D341Med (cell line): ENCODE measurements at regions not wholly inside any gene's neighbourhood (a gene's known extent, or its start where the extent isn't known, plus 50 kb on each side); places are given as distances from the start of the nearest gene placed in this dataset.

Experiments
- DNase-seq: peaks from one replicate; pipeline ENCODE4 v3.0.0; 2012; ENCODE audit warnings: low spot score

GRCh38 chr6:156647991-156648390 lies 129.2 kb upstream of the ARID1B start:
- no peak for DNase-seq

GRCh38 chr6:156647140-156647784 lies 129.9 kb upstream of the ARID1B start:
- DNase-seq = no peak

DNA sequence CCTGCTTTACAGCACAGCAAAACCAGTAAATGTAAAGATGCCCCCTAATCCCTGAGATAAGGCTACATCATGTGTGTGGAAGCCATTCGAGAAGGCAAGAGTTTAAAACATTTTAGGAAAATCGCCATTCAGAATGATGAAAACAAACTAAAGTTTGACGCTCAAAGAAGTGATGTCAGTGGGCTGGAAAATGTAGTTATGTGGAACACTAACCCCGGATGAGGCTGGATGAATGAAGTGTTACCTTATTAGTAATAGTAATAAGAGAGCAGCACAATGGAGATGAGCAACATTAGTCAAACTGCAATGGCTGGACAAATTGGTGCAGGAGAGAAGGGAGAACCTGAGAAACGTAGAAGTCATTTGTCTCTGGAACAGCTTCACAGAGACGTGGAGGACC lies 130.7 kb upstream of the ARID1B start:
- no peak for DNase-seq

GRCh38 chr6:156645097-156645496 lies 132.1 kb upstream of the ARID1B start:
- no peak for DNase-seq

DNA sequence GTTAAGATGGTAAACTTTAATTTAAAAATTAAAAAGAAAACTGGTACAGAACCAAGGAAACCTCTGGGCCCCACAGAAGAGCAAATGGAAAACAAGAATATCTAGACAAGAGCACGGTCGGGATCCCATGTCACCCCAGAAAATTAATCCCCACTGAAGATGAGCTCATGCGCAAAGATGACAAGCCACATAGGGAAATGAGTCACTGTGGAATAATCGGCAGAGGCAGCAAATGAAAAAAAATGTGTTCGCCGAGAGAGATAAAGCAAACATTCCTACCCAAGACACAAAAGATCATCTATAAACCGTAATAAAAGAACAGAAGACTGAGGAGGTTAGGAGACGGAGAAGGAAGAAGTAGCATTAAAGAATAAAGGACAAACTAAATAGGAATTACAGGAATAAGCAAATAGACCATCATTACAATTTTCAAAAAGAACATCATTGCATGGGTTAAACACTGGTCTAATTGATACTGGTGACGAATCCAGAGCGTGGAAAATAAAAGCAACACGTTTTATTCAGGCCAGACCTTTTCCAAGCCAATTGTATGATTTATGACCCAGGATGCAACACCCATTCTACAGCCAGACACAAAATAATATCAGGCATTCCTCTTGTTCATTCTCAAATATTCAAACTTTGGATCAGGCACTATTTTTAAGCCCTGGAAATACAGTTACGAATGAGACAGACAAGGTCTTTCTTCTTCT lies 138.0 kb upstream of the ARID1B start:
- no peak for DNase-seq

DNA sequence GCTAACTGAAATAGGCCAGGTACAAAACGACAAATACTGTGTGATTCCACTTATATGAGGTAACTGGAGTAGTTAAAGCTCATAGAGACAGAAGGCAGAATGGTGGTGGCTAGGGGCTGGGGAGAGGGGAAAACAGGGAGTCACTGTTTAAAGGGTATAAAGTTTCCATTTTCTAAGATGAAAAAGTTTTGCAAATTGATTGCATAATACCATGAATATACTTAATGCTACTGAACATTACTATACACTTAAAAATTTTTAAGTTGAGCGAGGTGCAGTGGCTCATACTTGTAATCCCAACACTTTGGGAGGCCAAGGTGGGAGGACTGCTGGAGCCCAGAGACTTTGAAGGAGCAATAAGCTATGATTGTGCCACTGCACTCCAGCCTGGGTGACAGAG lies 138.6 kb upstream of the ARID1B start:
- no peak for DNase-seq

- DNase-seq = no peak
Measured at GRCh38 chr6:156634951-156635371, 142.2 kb upstream of the ARID1B start.

GRCh38 chr6:156634048-156634447 lies 143.1 kb upstream of the ARID1B start:
- no peak for DNase-seq

GRCh38 chr6:156633291-156633690 lies 143.9 kb upstream of the ARID1B start:
- no peak for DNase-seq

DNA sequence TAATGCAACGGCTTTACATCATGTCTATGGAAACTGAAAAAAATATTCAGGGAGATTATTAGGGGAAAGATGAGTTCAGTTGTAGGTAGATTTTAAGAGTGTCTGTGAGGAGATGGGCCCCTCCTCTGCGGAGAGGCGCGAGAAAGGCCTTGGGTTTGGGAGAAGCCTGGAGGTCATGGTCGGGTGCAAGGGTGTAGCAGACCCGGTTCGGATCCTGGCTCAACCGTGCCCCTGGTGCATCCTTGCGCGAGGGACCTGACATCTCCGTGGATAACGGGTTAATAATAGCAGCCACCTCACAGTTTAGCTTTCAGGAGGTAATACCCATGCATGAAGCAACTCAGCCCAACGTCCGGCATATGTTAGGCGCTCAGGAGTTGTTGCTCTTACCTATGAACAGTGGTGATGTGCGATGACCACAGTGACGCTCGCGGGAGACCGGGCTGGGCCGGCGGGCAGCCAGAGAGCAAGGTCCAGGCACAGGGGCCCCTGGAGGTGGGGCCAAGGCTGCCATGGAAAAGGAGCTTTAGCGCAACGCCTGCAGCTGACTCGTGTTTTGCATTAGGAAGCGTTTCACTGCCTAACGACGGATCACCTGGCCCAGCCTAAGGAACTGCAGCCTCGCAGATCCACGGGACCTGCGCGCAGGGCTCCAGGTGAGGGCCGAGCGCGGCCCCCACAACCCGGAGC lies 146.4 kb upstream of the ARID1B start:
- no peak for DNase-seq

GRCh38 chr6:156628805-156629204 lies 148.4 kb upstream of the ARID1B start:
- DNase-seq = no peak

GRCh38 chr6:156627524-156627923 lies 149.7 kb upstream of the ARID1B start:
- DNase-seq = no peak

DNA sequence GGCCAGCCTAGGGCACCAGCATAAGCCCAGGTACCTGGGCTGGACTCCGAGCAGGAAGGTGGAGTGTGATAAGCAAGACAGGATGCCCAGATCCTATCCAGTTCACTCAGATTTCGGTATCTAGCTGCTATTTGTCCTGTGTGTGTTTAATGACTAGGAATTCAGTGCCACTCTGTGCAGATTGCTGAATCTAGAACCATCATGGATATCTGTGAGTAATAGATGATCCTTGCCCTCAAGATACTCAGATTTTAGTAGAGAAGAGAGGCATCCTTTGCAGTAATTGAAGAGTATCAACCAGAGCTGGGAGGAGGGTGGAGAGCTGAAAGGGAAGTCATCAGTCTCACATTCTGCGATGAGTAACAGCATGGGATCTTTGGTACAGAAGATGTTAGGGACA lies 155.0 kb upstream of the ARID1B start:
- no peak for DNase-seq

- no peak for DNase-seq
Measured at GRCh38 chr6:156620331-156620730, 156.8 kb upstream of the ARID1B start.

DNA sequence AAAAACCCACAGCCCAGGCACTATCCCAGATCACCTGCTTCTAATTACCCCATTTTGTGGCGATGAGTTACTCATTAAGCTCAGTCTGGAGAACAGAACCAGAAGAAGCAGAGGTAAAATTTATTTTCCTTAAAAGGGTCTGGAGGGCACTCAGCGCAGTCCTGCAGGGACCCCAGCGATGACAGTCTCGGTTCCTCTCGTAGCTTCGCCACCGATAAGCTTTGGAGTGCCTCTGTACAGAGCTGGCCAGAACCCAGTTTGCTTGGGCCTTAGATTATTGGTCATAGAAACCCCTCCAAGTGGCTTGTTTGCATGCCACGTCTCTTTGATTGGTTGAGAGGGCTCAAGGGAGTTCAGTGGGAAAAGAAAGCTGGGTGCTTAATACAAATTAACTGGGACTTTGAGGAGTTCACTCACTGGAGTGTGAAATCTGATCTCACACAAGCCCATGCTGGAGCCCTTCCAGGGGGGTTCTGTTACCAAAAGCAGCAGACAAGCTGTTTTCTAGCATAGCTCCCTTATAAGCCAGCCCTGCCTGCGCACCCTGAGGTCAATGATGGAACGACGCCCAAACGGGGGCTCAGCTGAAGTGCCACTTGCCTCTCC lies 158.5 kb upstream of the ARID1B start:
- DNase-seq = peak; percentile 84

DNA sequence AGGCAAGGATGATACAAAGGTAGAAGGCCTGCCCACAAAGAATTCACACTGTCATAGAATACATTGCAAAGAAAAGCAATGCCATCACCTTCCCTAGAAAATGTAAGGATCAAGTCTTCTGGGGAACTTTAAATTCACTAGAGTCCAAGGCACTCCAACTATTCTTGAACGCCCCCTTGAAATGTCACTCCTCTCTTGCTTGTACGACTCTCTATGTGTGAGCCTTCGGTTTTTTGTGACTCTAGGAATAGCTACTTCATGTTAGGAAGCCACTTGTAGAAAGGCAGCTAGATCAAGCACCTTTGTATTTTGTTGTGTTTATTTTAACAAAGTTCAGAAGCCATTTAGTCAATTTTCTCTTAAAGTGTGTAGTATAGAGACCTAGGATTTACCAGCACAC lies 159.2 kb upstream of the ARID1B start:
- no peak for DNase-seq

DNA sequence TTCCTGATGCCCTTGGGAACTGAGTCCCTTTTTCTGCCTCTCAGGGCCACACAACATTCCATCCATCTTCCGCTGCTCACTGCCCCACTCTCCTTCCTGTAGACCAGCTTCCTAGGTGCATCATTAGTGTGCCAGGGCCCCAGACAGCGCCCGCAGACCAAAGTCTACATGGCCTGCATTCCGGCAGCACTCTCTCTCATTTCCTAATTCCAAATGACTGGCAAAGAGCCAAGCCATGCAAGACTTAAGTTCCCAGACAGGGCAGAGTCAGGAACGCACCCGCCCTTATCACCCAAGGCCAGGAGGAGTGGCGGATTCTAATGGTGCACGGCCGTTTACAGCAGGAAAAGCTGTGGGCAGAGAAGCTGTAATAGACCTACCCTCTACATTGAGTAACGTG lies 159.8 kb upstream of the ARID1B start:
- DNase-seq = no peak

DNA sequence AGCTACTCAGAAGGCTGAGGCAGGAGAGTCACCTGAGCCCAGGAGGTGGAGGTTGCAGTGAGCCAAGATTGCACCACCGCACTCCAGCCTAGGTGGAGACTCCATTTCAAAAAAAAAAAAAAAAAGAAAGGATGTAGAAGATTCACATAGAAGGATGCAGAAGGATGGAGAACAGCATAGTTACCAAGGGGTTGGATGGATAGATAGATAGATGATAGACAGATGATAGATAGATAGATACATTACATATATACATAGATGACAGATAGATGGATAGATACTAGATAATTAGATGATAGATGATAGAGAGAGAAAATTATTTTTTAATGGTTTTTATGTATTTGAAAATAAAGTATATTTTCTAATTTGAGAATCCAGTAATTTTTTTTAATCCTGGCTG lies 160.7 kb upstream of the ARID1B start:
- no peak for DNase-seq

DNA sequence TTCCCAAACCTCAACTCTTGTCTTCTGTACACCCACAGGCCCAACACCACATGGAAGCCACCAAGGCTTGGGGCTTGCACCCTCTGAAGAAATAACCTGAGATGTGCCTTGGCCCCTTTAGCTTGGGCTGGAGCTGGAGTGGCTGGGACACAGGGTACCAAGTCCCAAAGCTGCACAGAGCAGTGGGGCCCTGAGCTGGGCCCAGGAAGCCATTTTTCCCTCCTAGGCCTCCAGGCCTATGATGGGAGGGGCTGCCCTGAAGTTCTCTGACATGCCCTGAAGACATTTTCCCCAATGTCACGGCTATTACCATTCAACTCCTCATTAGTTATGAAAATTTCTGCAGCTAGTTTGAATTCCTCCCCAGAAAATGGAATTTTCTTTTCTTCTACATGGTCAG lies 163.2 kb upstream of the ARID1B start:
- DNase-seq = no peak

DNA sequence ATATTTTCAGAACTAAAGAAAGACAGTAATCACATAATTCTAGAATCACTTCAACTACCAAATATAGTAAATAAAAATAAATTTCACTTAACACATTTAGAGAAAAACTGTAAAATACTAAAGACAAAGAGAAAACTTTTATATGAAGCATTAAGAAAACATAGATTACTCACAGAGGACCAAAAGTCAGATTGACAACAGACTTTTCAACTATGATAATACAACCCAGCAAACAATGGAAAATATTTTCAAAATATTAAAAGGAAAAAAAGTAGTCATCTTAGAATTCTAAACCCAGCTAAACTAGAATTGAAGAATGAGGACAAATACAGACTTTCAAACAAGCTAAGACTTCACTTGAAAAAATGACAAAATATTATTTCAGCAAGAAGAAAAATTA lies 164.8 kb upstream of the ARID1B start:
- no peak for DNase-seq

DNA sequence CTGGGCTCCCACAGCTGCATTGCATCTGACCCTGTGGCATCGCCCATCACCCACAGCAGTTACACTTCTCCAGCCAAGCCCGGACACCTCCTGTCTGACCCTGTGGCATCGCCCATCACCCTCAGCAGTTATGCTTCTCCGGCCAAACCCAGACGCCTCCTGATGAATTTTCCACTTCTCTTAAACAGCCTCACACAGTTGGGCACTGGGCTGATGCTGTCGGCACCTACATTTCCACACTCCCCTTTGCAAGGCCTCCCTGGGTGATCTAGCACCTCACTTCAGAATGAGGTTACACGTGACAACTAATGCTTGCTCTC lies 175.2 kb upstream of the ARID1B start:
- DNase-seq = no peak

DNA sequence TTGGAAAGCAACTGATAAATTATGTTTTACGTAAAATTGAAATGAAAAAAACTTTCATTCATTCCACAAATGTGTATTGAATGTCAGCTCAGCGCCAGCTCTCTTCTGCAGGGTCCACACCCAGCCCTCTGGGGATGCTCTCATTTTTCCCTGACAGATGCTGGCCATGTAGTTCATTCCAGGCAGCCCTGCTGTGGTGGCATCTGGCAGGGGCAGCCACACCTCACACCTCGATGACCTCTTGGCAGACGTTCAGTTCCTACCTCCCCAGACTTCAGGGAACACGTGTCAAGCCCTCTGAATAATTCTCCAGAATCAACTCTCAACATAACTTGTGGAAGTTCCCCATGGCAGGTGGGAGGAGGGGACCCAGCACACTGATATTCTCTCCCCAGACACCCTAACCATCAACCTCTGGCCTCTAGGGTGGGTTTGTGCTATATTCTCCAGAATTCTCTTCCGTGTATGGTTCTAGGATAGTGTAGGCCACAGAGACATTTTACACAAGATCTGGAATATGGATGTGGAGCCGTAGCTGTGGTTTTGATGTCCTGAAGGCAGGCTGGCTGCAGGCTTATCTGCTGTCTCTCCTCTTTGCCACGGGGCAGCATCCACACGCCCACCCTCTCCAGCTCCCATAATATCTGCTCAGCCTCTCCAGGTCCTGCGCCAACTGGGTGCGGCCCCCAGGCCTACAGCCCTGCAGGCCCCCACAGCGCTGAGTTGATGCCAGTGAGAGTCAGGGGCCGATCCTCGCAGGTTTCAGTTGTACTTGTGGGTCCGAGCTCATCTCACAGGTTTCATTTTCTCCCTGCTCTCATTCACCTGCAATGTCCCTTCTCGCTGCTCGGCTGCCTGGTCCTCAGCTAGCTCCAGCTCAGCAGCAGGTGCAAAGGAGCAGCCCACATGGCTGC lies 175.8 kb upstream of the ARID1B start:
- no peak for DNase-seq
